GM12864 (cell line): ENCODE measurements at regions not wholly inside any gene's neighbourhood (a gene's known extent, or its start where the extent isn't known, plus 50 kb on each side); places are given as distances from the start of the nearest gene placed in this dataset.

Experiments
- DNase-seq: peaks from one replicate; pipeline ENCODE4 v3.0.0-alpha.2; 2011; ENCODE audit warnings: low read depth
- H3K4me3 ChIP-seq: 2 replicates; pipeline ENCODE4 v1.5.1; 2011; ENCODE audit warnings: mild to moderate bottlenecking, low read depth, low read length, control low read depth
- TF ChIP-seq, protein P1 (sequence below): IDR thresholded peaks from 2 replicates; pipeline ENCODE4 v1.5.1; 2011; ENCODE audit warnings: low read depth, mild to moderate bottlenecking, moderate library complexity, low read length, control low read depth, inconsistent platforms; ENCODE audit errors: missing control alignments

DNA sequence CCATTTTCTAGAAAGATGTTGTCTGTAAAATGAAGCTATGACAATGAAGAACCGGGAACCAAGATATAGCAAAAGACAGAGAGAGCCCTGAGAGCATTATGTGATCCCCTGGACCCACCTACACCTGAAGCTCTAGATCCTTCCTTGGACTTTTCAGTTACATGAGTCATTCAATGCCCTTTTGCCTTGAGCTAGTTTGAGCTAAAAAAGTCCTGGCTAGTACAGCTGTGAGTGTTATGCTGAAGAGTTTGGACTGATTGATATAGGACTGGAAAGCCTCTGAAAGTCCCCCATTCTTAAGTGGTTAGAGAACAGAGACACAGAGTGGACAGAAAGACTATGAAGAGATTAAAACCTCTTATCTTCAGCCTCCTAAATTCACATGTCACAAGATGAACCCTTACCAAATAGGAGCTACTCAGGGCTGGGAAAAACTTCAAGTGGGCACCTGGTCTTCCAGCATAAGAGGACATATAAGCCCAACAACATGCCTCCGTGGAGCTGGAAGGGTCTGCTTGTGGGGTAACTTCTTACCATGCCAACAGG, 386.8 kb upstream of the NFE2L3 start:
- TF ChIP-seq, protein P1, sequence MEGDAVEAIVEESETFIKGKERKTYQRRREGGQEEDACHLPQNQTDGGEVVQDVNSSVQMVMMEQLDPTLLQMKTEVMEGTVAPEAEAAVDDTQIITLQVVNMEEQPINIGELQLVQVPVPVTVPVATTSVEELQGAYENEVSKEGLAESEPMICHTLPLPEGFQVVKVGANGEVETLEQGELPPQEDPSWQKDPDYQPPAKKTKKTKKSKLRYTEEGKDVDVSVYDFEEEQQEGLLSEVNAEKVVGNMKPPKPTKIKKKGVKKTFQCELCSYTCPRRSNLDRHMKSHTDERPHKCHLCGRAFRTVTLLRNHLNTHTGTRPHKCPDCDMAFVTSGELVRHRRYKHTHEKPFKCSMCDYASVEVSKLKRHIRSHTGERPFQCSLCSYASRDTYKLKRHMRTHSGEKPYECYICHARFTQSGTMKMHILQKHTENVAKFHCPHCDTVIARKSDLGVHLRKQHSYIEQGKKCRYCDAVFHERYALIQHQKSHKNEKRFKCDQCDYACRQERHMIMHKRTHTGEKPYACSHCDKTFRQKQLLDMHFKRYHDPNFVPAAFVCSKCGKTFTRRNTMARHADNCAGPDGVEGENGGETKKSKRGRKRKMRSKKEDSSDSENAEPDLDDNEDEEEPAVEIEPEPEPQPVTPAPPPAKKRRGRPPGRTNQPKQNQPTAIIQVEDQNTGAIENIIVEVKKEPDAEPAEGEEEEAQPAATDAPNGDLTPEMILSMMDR: no peak
- no peak for DNase-seq
- H3K4me3 ChIP-seq: no peak overlapping the region

DNA sequence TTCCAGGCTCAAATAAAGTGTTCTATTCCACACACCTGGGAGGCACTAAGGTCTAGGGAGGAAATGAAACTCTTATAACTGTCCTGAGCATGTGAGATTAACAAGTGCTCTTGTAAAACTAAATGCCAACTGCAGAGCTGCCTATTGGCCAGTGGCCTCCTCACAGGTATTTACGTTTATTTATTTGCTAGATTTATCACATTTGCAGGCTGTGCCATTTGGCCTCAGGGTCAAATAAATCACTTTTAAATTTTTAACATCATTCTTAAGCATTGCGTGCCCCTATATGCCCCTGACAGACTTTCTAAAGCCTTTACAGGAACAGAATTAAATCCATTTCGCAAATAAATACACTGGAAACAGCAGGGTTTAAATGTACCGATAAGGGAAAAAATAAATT, 381.8 kb upstream of the NFE2L3 start:
- DNase-seq: no peak
- TF ChIP-seq, protein P1: no peak
- no peak overlapping the region for H3K4me3 ChIP-seq

DNA sequence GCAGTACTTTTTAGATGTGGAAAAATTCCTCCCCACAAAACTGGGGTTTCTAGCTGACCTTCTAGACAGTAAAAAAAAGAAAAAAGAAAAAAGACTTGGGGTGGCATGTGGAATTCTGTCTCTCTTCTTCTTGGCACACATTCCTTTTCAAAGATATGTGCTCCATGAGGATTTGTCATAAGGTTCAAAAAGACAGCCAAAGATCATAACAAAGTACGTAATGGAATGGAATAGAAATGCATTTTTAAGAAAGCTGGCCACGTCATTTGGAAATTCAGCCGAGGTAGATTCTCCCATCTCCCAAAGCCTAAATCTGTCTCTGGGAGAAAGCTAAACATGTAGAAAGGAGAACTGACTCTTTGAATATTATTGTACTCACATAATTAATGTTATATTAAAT, 381.3 kb upstream of the NFE2L3 start:
- no peak overlapping the region for H3K4me3 ChIP-seq
- TF ChIP-seq, protein P1: no peak
- DNase-seq: no peak

DNA sequence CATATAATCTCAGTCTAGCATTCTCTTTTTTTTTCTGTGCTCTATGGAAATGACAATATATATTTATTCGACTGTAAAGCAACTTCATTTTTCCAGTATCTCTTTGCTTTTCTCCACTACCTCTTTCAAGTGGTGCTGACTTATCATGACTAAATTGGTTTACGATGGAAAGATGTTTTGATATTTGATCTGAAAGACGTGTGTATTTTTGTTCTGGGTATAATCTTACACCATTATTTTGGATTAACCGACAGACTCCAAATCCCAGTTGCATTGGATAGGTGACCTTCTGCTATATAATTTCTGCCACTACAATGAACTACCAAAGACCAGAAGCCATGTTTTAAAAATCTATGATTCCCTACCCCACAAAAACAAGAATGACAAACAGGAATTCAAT, 380.5 kb upstream of the NFE2L3 start:
- TF ChIP-seq, protein P1: no peak
- no peak for DNase-seq
- H3K4me3 ChIP-seq: no peak overlapping the region

DNA sequence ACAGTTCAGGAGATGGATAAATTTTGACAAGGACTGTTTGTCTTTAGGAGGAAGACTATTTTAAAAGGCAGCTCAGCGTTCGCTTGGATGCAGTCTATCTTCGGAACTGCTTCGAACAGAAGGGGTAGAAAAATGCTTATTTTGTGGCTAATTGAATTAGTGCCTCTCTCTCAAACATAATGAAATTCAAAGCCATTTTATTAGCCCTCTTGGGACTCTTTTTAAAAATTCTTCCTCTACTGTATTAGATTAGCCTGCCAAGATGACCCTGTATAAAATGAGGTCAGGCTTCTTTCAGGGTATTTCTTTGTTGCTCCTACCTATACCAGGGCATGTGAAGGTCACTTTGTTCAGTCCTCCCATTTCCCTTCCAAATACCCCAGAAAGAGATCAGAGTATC, 379.2 kb upstream of the NFE2L3 start:
- TF ChIP-seq, protein P1: no peak
- no peak overlapping the region for H3K4me3 ChIP-seq
- no peak for DNase-seq

DNA sequence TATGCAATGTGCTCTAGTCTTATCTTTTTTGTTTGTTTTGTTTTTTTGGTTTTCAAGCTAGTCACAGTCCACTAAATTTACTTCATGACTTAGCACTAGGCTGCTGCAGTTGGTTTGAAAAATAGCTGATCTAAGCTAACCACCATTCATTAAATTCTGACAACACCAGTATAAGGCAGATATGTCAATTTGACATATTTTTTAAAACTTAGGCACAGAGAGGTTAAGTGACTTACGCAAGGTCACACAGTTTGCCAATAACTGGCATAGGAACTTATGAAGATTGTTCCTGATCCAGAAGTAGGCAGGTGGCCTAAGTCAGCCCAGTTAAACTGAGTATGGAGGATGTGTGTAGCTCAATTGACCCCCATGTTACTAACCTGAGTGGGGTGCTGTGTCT, 377.3 kb upstream of the NFE2L3 start:
- TF ChIP-seq, protein P1: no peak
- no peak overlapping the region for H3K4me3 ChIP-seq
- no peak for DNase-seq

DNA sequence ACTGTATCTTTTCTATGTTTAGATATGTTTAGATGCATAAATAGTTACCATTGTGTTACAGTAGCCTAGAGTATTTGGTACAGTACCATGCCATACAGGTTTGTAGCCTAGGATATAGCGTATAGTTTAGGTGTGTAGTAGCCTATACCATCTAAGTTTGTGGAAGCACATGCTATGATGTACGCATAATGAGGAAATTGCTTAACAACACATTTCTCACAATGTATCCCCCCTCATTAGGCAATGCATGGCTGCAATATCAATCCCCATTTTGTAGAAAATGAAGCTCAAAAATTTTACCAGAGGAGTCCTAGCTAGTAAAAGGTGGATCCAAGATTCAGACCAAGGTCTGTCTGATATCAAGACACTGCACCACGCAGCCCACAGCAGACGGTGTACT, 376.4 kb upstream of the NFE2L3 start:
- TF ChIP-seq, protein P1: no peak
- no peak for DNase-seq
- H3K4me3 ChIP-seq: no peak overlapping the region
